Left ventricle myocardium inferior (tissue), 1 donor: ENCODE measurements at regions not wholly inside any gene's neighbourhood (a gene's known extent, or its start where the extent isn't known, plus 50 kb on each side); places are given as distances from the start of the nearest gene placed in this dataset.

Experiments used
- DNase-seq: peaks from one replicate; pipeline ENCODE4 v3.0.0-alpha.2; 2020
- H3K27ac ChIP-seq: fragments of 200-600 bp; replicated peaks from 2 replicates; pipeline ENCODE4 v1.8.0; 2021
- H3K27me3 ChIP-seq: fragments of 200-600 bp; 2 replicates; pipeline ENCODE4 v1.8.0; 2021; ENCODE audit warnings: low read depth
- H3K36me3 ChIP-seq: fragments of 200-600 bp; 2 replicates; pipeline ENCODE4 v1.8.0; 2021
- H3K4me1 ChIP-seq: fragments of 200-600 bp; 2 replicates; pipeline ENCODE4 v1.8.0; 2021
- H3K4me3 ChIP-seq: fragments of 200-600 bp; 2 replicates; pipeline ENCODE4 v1.8.0; 2021; ENCODE audit warnings: mild to moderate bottlenecking, moderate library complexity
- H3K9me3 ChIP-seq: fragments of 200-600 bp; replicated peaks from 2 replicates; pipeline ENCODE4 v1.8.0; 2021
- intact Hi-C: fragments of 100-400 bp; cut with micrococcal nuclease; formaldehyde crosslinking; loops from one replicate; pipeline ENCODE4 v1.11.0; 2022
- TF ChIP-seq, protein P1 (sequence below): fragments of 200-600 bp; IDR thresholded peaks from 2 replicates; pipeline ENCODE4 v1.8.0; 2021; ENCODE audit warnings: antibody characterized with exemption, mild to moderate bottlenecking, borderline replicate concordance
- donor health status: DM: no; HTN: yes; CAD: no; lungs with severe emphysema.

DNA sequence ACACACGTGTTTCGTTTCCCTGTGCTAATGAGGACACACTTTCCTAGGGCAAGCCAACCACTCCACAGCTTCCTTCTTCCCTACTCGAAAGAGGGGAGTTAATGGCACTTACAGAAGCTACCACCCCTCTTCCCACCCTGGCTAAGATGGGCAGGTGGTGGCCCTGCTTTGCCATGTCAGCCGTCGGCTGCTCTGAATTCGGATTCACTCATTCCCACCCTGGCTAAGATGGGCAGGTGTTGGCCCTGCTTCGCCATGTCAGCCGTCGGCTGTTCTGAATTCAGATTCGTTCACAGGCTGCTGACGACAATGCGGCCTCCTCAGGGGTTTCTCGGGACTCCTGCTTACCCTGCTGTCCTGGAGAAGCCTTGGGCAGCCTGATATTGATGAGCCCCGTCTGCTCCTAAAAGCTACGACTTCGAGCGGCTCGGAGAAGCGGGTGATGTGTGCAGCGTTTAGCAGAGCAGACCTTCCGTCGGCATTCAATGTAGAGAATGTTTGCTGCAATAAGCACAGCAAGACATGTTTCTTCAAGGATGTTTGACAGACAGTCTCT lies 56.2 kb upstream of the PPP2R2D start:
- TF ChIP-seq, protein P1, sequence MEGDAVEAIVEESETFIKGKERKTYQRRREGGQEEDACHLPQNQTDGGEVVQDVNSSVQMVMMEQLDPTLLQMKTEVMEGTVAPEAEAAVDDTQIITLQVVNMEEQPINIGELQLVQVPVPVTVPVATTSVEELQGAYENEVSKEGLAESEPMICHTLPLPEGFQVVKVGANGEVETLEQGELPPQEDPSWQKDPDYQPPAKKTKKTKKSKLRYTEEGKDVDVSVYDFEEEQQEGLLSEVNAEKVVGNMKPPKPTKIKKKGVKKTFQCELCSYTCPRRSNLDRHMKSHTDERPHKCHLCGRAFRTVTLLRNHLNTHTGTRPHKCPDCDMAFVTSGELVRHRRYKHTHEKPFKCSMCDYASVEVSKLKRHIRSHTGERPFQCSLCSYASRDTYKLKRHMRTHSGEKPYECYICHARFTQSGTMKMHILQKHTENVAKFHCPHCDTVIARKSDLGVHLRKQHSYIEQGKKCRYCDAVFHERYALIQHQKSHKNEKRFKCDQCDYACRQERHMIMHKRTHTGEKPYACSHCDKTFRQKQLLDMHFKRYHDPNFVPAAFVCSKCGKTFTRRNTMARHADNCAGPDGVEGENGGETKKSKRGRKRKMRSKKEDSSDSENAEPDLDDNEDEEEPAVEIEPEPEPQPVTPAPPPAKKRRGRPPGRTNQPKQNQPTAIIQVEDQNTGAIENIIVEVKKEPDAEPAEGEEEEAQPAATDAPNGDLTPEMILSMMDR, result no peak
- intact Hi-C loops, result no loop called here
- Histone ChIP-seq H3K9me3 (no peaks in the 10 kb centered on the region), H3K36me3 (no peaks in the 10 kb centered on the region), H3K27ac (no peak overlapping the region), H3K4me3 (no peak overlapping the region), H3K4me1 (no peaks in the 10 kb centered on the region), H3K27me3 (peaks cover 36% of the 10 kb centered on the region)
- no peak for DNase-seq

DNA sequence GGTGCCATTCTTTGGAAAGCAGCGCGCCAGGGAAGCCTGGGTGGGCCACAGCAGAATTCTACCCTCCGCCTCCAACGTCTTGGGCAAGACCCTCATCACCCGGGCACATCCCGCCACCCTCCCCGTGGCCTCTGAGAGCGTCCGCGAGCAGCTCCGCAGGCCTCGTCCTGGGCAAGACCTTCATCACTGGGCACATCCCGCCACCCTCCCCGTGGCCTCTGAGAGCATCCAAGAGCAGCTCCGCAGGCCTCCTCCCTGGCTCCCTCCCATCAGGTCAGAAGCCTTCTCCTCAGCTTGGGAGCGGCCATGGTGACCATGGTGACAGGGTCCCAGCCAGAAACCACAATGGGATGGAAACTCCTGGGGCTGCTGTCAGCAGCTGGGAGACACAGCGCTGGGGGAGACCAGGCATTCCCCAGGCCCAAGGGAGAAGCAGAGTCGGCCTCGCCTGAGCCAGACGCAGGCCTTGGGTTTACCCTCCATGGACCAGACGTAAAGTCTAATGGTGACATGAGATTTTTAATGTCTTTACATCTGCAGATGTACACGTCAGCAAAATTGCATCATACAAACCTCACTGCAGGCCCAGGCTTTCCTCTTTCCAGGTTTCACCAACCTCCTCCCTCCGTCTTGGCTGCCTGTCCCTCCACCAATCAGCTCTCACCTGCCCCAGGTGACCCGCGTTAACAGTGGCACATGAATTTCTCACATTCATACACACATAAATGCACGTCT lies 55.1 kb upstream of the PPP2R2D start:
- intact Hi-C loops, result no loop called here
- no peaks in the 10 kb centered on the region for H3K4me1 ChIP-seq
- H3K4me3 ChIP-seq, result no peak overlapping the region
- no peak overlapping the region for H3K27ac ChIP-seq
- DNase-seq, result no peak
- TF ChIP-seq, protein P1, result no peak
- H3K27me3 ChIP-seq, result peaks cover 44% of the 10 kb centered on the region
- no peaks in the 10 kb centered on the region for H3K9me3 ChIP-seq
- no peaks in the 10 kb centered on the region for H3K36me3 ChIP-seq

DNA sequence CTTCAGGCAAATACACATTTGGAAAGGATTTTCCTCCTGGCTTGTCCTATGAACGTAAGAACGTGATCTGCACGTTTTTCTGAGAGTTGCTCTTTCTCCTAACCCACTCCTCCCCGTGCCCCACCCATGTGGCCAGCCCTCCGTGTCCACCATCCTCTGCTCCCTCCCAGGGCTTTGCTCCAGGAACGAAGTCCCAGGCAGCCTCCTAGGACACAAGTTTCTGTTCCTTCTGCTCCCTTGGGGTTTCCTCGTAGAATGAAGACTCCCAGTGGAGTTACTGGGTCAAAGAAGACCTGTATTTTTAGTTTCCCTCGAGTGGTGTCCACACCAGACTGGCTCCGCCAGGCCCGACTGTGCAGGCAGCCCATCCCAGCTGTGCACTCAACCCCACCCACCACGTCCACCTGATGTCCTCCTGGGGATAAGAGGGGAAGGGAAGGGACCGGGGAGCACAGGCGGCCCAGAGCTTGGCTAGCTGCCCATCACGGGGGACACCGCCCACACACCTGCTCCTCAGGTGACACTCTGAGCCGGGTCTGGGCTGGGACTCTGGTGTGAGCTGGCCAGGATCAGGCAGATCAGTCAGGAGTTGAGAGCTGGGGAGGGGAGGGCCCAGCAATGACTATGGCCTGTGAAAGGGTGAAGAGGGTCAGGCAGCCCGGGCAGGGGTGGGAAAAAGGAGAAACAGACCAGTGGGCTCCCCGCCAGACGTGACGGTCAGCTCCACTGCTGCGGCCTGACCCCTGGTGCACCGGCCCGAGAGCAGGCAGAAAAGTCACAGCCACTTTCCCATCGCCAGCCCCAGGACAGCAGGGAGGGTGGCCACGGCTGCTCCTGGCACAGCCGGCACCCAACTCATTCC lies 54.3 kb upstream of the PPP2R2D start:
- no peak for DNase-seq
- no peak overlapping the region for H3K4me3 ChIP-seq
- no peaks in the 10 kb centered on the region for H3K9me3 ChIP-seq
- no peaks in the 10 kb centered on the region for H3K4me1 ChIP-seq
- H3K36me3 ChIP-seq, result no peaks in the 10 kb centered on the region
- H3K27ac ChIP-seq, result no peak overlapping the region
- peaks cover 38% of the 10 kb centered on the region for H3K27me3 ChIP-seq
- intact Hi-C loops, result no loop called here
- TF ChIP-seq, protein P1, result no peak

DNA sequence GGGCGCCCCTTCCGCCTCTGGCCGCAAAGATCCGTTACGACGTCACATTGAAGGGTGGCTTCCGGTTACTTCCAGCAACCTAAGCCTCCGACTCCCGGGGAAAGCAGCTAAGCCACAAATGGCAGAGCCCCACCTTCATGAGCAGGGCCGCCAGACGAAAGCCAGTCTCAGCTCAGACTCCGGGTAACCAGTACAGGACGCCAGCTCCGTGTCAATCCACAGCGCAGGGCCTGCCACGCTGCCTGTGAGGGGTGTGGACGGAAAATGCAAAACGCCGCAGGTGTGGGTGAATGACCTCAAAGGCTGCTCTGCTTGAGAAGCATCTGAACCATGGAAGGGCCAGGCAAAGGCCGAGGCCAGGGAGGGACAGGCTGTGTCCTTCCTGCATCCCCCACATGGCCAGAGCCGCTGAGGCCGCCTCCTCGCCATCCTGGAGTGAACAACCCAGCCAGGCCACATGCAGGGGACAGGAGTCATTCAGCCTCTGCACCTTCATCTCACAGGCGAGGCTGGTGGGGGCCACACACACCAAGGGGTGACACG lies 53.5 kb upstream of the PPP2R2D start:
- H3K4me1 ChIP-seq, result no peaks in the 10 kb centered on the region
- H3K27me3 ChIP-seq, result peaks cover 33% of the 10 kb centered on the region
- H3K9me3 ChIP-seq, result no peaks in the 10 kb centered on the region
- H3K27ac ChIP-seq, result no peak overlapping the region
- DNase-seq, result no peak
- no peak overlapping the region for H3K4me3 ChIP-seq
- no peaks in the 10 kb centered on the region for H3K36me3 ChIP-seq
- intact Hi-C loops, result no loop called here
- TF ChIP-seq, protein P1, result no peak

DNA sequence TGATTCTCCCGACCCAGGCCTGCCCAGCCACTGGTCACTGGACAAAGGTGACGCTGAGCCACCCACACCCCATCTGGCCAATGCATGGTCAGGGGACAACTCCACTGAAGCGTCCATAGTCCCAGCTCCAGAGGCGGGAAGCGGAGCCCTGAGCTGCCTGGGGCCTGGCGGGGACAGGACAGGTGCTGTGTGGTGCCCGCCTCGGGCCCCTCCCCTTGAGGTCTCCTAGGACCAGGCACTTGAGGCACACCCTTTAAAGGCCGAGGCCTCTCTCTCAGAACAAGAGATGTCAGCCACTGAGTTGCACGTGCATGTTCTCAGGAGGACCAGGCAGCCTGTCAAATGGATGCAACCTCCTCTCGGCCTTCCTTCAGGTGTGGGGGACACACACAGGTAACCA lies 52.5 kb upstream of the PPP2R2D start:
- intact Hi-C loops, result no loop called here
- Histone ChIP-seq H3K9me3 (no peaks in the 10 kb centered on the region), H3K36me3 (no peaks in the 10 kb centered on the region), H3K27ac (no peak overlapping the region), H3K27me3 (peaks cover 39% of the 10 kb centered on the region), H3K4me1 (no peaks in the 10 kb centered on the region), H3K4me3 (no peak overlapping the region)
- DNase-seq, result no peak
- TF ChIP-seq, protein P1, result no peak
